Activated effector memory CD4-positive, alpha-beta T cell treated with Interleukin-2 at 50 U/mL for 16 hours (primary cell): ENCODE measurements at regions not wholly inside any gene's neighbourhood (a gene's known extent, or its start where the extent isn't known, plus 50 kb on each side); places are given as distances from the start of the nearest gene placed in this dataset.

Experiments
- DNase-seq: peaks from one replicate; pipeline ENCODE4 v3.0.0-alpha.2; 2020

DNA sequence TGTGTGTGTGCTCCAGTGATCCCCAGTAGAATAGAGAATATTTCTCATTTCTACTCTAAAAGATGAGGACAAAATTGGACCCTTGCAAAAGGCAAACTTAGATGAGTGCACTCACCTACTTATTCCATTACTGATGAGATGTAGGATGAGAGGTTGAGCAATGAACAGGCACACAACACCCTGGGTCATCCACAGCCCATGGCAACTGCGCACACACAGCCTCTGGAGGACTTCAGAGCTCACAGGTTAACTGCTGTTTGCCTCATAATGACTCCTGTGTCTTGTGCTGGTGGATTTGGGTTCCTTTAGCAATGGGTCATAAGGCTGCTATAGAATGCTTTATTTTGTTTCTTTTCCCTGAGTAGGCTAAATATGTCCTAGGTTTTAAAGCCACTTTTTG, 103.6 kb upstream of the TNFAIP3 start:
- no peak for DNase-seq

DNA sequence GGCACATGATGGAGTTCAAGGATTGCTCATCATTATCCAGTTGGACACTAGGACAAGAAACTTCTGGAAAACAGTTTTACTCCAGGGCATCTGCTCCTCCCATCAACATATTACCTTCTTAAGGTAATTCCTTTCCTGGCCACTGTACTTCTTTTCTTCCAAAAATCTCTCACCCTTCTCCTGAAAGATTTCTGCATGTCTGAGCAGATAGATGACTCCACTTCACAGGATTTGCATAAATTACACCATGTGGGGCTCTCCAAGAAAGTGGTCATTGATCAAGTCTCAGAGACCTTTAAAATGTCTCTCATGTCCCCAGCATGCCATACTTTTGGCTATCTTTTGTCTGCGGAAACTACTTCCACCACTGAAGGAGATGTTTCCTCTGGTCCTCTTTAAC, 103.2 kb upstream of the TNFAIP3 start:
- DNase-seq: no peak

DNA sequence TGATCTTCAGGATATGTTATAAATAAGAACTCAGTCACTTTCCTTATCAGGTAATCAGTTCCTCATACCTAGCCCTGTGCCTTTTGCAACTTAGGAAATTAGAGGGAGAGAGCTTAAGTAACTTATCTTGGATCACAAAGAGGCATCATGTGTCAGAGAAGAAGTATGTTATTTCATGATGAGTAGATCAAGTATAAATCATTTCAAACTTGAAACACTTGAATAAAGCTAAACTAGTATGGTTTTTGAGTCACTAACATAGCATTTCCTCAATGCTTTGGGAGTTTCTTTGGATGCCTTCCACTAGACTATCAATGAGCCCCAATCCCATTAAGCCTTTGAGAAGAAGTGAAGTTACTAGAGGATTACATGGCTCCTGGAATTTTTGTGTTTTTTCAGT, 102.6 kb upstream of the TNFAIP3 start:
- DNase-seq: no peak

DNA sequence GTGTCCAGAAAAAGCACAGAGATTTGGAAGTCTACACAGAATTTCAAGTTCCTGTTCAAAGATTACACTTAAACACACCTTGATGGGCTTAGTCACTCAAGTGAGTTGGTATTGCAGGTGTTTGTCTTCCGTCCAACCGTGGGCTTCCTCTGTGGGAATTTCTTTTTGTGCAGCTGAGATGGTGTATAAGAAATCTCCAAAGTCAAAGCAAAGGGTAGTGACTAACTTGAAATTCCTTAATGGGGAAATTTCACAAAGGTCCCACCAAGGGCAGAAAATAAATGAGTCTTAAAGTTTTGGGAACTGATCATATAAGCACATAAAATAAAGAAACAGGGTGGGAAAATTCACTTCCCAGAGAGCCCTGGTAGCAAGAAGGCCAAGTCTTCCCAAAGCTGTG, 102.0 kb upstream of the TNFAIP3 start:
- no peak for DNase-seq

DNA sequence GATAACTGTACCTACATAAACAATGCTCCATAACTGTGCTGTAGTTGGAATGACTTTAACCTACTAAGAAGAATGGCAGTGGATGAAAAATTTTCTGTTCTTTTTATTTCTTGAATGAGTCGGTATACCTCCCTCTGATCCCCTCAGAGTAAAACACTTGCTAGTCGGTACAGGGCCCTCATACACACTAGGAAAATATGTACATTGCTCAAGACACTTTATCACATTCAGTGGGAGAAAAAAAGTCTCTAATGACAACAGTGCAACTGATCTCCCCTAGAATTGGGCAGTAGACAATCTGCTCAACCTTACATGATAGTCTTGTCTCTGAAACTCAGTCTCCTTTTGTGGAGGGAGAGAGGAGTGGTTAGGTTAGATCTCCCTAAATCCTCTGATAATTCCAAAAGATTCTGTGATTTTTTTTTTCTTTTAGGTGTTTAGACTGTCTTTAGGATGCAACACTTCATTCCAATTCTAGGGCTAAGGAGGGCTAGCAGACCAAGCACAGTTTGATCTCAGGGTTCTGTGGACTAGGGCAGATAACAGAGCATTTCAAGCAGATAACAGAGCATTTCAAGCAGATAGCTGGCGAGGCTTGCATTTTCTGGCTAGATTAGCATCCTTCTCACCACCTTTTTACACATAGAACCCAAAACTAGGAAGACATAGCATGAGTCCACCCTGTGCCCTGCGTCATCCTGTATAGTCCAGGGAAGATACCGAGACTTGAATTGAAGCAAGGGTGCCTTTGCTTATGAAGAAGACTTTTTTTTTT, 100.3 kb upstream of the TNFAIP3 start:
- no peak for DNase-seq

DNA sequence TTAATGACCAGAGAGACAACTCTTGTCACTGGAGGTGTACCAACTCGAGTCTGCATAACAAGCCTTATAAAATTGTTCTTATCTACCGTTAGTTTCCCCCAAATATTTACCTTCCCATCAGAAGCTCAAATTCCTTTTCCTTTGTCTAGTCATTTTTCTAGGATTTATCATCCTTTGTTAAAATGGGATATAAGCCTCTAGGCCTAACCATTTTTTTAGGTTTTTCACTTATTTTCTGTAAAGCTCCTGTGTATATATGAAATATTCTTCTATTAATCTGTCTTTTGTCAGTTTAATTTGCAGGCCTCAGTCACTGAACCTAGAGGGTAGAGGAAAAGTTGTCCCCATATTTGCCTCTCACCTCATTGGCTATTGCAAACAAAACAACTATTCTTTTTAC, 99.6 kb upstream of the TNFAIP3 start:
- DNase-seq: no peak

DNA sequence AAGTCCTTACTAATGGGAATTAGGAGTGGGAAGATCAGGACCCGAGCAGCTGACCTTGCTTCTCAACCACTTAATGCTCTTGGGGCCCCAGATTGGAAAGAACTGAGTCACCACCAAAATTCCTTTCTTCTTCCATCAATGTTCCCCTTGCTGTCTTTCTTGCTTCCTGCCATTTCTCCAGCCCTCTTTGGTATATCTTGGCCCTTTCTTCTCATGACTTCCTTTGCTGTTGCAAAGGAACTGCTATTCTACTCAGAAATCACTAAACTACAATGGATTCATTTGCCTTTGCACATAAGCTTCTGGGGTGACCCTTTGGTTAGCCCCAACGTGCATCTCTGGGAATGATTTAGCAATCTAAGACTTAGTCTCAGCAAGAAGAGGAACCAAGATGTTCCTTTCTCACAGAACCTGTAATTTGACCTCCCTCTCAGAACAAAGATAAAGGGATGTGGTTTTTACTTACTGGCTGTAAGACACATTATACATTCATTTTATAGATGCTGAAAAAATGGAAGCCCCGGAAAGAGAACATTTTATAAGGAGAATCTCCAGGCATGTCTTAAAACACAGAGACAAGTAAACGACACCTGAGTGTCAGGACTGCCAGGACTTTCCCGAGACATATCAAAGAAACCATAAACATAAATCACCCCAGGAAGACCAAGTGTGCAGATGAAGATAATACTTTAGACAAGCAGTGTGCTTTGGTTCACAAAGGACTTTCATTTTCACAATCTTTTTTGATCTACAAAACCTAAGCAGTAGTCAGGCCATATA, 99.0 kb upstream of the TNFAIP3 start:
- no peak for DNase-seq

DNA sequence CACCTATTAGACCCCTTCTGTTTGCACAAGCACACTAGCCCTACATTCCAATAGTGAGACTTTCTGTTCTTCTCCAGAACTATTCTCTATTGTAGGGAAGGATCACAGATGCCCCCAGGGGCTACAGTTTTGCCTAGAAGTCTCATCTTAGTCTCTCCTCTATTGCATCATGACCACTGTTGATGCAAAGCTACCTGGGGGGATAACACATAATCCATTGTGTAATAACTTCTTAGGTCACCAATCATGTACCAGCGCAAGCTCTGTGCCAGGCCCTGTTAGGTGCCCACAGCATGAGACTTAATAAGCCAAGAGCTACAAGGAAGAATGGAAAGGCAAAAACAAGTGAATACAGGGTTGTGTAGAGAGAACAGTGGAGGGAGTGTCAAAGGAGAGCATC, 98.1 kb upstream of the TNFAIP3 start:
- no peak for DNase-seq

DNA sequence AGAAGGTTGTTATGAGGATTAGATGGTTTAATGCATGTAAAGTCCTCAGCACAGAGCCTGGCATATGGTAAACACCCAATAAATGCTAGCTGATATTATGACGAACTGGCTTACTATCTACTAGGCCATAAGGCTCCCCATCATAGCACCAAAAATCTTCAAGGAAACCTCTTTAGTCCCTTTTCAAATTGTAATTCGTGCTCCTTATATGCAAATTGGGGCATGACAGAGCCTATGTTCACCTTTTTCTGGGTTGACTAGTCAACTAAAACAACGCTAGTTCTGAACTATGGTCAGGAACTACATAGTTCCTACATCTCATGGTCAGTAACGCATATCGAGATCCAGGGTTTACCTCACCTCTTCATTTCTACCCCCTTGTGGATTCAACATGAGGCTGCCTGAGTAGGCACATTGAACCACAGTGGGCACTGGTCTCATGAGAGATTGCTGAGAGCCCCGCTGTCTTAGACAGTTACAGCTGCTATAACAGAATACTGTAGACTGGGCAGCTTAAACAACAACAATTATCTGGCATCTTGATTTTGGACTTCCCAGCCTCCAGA, 97.2 kb upstream of the TNFAIP3 start:
- no peak for DNase-seq

DNA sequence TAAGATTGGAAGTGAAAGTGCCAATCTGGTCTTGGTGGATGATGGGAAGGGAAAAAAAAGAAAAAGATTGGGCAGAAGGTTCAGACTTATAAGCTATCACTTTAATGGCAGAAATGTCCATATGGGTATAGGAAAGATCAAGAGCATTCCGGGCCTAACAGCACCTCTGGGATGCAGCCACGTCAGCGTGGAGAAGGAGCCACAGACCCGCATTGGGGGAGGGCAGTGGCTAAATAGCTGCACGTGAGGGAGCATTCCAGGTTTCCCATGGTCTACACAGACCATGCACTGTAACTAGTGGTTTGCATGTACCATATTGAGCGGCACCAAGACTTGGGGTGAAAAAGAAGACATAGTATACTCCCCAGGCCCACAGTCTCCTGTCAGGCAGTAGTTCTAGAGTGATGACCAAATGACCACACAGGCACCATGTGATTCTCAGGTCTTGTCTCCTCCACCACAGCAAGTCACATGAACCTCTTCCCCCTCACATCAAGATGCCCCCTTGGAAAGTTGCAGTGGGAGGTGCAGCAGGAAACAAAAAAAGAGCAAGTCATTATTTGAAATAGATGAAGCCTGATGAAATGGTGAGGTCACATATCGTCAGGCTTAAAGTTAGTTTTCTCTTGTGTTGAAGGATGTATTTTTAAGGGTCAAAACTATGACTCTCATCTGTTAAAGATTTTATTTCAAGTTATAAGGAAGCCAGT, 94.4 kb upstream of the TNFAIP3 start:
- DNase-seq: no peak

DNA sequence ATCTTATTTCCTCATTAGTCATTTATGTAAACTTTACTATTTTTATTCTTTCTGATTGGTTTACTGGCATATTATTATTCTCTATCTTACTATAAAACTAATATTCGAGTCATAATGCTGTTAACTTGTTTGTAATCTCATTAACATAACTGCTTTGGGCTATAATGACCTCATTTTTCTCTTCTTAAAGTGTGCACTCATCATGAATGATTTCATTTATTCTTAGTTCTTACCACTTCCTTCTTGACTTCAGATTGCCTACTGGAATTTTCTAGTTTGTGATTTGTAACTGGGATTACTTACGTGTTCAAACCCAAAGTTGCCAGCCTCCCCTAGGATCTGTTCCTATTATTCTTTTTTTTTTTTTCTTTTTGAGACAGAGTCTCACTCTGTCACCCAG, 91.8 kb upstream of the TNFAIP3 start:
- no peak for DNase-seq

DNA sequence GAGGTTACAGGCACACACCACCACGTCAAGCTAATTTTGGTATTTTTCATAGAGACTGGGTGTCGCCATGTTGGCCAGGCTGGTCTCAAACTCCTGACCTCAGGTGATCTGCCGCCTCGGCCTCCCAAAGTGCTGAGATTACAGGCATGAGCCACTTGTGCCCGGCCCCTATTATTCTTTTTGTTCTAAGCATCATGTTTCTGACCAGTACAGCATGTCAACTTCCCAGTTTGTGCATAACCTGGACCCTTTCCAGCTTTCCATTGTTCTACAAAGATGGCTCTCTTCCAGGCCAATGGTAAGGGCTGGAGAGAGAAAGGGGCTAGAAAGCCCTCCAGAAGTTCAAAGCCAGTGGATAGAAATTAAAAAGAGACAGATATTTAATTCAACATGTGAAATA, 91.3 kb upstream of the TNFAIP3 start:
- DNase-seq: no peak

DNA sequence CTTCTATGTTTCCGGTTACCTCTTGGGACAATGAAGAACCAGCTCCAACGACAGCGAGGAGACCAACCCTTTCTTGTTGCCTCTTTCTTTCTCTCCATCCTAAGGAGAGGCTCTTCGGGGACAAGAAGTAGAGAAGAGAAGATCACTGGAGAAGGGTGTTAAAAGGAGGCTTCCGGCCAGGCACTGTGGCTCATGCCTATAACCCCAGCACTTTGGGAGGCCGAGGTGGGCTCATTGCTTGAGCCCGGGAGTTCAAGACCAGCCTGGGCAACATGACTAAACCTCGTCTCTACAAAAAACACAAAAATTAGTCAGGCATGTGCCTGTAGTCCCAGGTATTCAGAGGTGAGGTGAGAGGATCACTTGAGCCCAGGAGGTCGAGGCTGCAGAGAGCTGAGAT, 90.8 kb upstream of the TNFAIP3 start:
- no peak for DNase-seq

DNA sequence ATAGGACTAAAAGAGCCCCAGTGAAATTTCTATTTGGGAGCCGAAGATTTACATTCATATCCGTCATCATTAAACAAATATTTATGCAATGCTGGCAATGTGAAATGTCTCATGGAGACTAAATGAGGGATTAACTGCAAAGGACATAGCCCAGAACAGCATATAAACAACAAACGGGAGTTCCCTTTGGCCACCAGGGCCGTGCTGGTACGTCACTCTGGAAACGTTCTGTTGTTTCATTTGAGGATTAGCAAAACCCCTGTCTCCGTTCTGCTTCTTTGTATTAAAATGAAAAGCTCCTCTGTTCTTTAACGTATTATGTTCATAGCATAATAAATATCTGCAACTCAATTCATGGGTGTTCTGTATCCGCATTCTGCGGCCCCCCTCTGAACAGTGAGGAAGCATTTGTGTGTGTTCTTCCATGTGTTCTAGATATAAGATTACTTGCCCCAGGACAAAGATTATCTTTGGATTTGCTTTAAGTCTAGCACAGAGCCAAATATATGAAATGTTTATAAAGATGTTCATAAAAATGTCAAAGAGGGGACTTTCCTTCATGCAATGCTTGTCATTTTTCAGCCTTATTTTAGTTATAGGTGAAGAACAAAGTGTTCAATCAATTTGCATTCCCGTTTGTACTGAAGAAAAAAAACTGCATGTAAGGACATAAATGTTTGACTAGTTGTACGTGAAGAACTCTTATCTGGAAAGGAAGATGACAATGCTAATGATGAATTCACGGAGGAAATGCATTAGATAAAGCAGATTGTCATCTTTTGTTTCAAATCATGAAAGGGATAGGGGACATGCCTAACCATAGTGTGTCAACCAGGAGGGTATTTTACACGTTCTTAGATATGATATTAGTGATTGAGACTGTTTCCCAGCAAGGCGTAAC, 90.0 kb upstream of the TNFAIP3 start:
- DNase-seq: no peak

DNA sequence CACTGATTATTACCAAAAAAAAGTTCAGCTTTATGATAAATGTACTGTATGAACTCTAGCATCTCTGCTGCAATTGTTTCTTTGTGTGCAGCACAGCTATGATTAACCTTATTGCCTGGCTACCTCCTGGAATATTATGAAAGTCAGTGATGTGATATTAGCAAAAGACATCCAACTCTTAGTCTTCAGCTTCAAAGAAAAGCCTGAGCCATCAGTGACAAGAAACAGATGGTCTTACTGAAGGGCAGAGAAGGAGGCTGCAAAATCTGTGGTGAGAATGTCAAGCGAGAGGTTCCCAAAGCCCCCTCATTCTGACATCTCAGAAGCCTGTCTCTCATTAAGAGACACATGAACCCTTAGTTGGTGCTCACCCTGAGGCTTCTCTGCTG, 89.4 kb upstream of the TNFAIP3 start:
- no peak for DNase-seq

DNA sequence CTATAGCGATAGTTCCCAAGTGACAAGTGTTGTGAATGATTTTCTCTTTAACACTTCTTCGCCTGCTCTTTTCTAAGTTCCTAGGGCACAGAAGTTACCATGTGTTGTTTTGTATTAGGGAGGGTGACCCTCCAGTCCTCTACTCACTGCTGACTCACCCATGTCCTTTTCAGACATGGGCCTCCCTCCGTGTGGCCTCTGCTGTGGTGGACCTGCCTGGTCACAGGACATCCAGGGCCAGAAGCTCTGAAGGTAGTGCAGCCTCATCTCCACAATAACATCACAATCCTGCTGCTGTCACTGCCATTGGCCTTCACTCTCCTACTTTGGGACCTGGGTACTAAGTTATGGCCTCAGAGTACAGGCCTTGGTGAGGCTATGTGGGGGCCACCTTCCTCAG, 87.1 kb upstream of the TNFAIP3 start:
- no peak for DNase-seq

DNA sequence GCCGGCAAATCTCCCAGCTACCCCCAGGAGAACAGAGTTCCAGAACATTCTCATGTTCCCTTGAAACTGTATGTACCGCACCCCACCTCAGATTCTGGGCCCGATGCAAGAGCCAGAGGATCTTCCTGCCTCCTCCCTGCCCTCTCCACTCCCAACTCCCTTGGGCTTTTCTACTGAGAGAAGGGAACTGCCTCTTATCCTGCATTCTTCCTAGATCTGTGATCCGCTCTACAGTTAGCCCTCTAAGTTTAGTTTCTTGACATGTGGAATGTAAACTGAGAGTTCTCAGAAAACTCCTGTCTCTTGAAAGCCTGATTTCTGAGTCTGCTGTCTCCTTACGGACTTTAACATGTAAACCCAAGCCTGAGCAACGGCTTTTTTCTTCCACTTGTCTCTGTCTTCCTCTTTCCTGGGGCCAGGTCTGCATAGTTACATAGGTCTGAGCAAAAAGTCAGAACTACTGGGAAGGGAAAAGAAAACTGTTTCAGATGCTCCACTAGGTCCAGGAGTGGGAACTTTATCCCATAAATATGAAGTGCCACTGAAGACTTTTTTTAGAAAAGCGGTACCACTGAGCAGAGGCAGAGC, 86.5 kb upstream of the TNFAIP3 start:
- DNase-seq: no peak

DNA sequence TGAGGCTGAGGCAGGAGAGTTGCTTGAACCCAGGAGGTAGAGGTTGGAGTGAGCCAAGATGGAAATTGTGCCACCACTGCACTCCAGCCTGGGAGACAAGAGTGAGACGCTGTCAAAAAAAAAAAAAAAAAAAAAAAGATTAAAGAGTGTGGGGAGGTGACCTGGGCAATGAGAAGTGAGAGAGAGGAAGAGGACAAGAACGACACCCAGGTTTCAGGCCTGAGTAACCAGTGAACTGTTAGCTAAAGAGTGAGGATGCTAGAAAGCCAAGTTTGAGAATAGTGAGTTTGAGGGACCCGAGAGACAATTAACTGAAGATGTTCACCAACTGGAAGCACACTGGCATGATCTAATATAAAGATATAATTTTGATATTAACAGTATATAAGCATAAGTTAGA, 85.4 kb upstream of the TNFAIP3 start:
- no peak for DNase-seq

DNA sequence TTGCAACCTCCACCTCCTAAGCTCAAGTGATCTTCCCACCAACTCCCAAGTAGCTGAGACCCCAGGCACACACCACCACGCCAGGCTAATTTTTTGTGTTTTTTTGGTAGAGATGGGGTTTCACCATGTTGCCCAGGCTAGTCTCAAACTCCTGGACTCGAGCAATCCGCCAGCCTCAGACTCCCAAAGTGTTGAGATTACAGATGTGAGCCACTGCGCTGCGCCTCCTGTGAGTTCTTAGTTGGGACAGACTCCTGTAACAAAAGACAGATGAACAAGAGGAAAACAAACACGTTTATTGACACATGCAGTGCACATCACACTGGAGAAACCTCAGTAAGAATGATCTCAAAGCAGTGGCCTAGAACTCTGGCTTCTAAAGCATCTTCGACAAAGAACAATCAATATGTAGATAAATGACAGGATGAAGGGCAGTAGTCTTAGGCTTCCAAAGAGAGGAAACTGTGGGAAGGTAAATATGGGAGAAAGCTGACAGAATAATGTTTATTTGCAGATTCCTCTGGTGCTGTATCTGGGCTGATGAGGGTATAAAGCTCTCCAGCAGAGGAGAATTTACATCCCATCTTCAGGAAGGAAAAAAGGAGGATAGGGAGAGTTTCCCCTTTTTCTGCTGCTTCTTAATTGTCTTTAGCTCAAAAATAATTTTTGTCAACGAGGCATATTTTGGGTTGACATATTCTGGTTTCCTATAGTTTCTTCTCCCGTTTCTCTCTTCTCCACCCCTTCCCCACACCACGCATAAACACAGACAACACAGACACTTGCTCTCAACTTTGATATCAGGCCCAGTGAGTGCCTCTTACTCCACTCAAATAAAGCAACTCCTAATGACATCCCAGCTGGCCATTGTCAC, 84.7 kb upstream of the TNFAIP3 start:
- DNase-seq: no peak

DNA sequence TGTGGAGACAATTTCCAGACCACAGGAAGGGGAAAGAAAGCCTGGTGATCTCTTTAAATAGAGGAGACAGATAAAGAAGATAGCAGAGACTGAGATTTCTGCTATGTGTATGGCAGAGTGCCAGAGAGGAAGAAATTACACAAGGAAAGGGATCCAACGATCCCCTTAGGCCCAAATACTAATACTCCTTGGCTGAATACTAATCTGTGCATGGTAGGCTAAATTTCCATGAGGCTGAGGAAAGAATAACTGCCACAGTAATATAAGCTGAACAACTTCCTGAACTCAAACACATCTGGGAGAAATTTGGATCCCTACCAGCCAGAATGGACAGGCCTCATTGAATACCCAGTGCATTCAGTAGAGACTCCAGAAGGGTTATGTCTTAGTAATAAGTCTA, 83.3 kb upstream of the TNFAIP3 start:
- no peak for DNase-seq

DNA sequence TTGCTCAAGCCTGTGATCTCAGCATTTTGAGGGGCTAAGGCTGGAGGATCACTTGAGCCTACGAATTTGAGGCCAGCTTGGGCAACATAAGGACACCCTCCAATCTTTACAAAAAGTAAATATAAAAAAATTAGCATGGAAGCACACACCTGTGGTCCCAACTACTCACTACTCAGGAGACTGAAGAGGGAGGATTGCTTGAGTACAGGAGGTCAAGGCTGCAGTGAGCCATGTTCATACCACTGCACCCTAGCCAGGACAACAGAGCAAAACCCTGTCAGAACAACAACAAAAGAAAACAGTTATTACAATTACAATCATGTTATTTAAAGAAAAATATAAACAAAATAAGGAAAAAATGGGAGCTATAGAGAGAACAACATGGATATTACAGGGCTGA, 82.5 kb upstream of the TNFAIP3 start:
- DNase-seq: no peak
